H1 (cell line): ENCODE measurements at regions not wholly inside any gene's neighbourhood (a gene's known extent, or its start where the extent isn't known, plus 50 kb on each side); places are given as distances from the start of the nearest gene placed in this dataset.

ENCODE experiments used
- CTCF ChIA-PET: fragments of 300-600 bp; sonication (Branson Sonifier 250); formaldehyde crosslinking; loops from one replicate; lab custom pipeline; 2021; ENCODE audit not compliant: partially characterized antibody; lab: Charles Lee
- POLR2A ChIA-PET: fragments of 300-600 bp; sonication (Branson Sonifier 250); formaldehyde crosslinking; loops from one replicate; lab custom pipeline; 2021; ENCODE audit warnings: inconsistent platforms; ENCODE audit not compliant: partially characterized antibody; lab: Charles Lee
- DNase-seq, 2 experiments: peaks; one replicate each; pipeline versions ENCODE4 v3.0.0 to v3.0.0-alpha.2; 2010 to 2022; ENCODE audit warnings: low spot score in 2 of 2, low read depth in 1 of 2, mixed read lengths in 1 of 2
- FAIRE-seq: peaks from 2 replicates; lab custom pipeline; 2011; peaks lifted over from hg19 to GRCh38; lab: Jason Lieb, UNC
- H2AFZ ChIP-seq: 2 replicates; pipeline ENCODE4 v1.8.1; 2012; ENCODE audit warnings: low read length, inconsistent platforms
- H2AK5ac ChIP-seq: 2 replicates; pipeline ENCODE4 v1.6.1; 2013; ENCODE audit warnings: low read depth, low read length
- H2BK120ac ChIP-seq: replicated peaks from 2 replicates; pipeline ENCODE3; 2013; ENCODE audit warnings: low read depth, low read length, inconsistent platforms
- H2BK12ac ChIP-seq: 2 replicates; pipeline ENCODE4 v1.6.1; 2013; ENCODE audit warnings: low read depth, low read length
- H2BK15ac ChIP-seq: 2 replicates; pipeline ENCODE4 v1.6.1; 2013; ENCODE audit warnings: low read length
- H2BK20ac ChIP-seq: 2 replicates; pipeline ENCODE4 v1.6.1; 2013; ENCODE audit warnings: low read length
- H2BK5ac ChIP-seq: 2 replicates; pipeline ENCODE4 v1.6.1; 2013; ENCODE audit warnings: low read depth, low read length
- H3K14ac ChIP-seq: 2 replicates; pipeline ENCODE4 v1.6.1; 2013; ENCODE audit warnings: inconsistent platforms; ENCODE audit not compliant: insufficient read length
- H3K18ac ChIP-seq: 2 replicates; pipeline ENCODE4 v1.6.1; 2013; ENCODE audit warnings: low read length; ENCODE audit errors: extremely low read depth
- H3K23ac ChIP-seq: 2 replicates; pipeline ENCODE4 v1.6.1; 2013; ENCODE audit warnings: inconsistent platforms; ENCODE audit not compliant: insufficient read length
- H3K23me2 ChIP-seq: 2 replicates; pipeline ENCODE4 v1.6.1; 2013; ENCODE audit warnings: low read depth, low read length
- H3K27ac ChIP-seq: 2 replicates; pipeline ENCODE4 v1.6.1; 2011; ENCODE audit warnings: low read depth, low read length, inconsistent platforms
- H3K27me3 ChIP-seq, 4 experiments: replicated peaks in 1 of 4; 1 replicate in 1 of 4; 2 replicates in 3 of 4; pipeline versions ENCODE4 v1.6.1 to v1.8.1; 2011 to 2013; ENCODE audit warnings: low read length in 3 of 4, mild to moderate bottlenecking in 3 of 4, inconsistent platforms in 2 of 4, mixed read lengths in 2 of 4, moderate library complexity in 1 of 4; ENCODE audit not compliant: control insufficient read depth in 3 of 4, insufficient read depth in 3 of 4; ENCODE audit errors: extremely low read depth in 1 of 4
- H3K36me3 ChIP-seq, 4 experiments: 2 replicates each; pipeline versions ENCODE4 v1.6.1 to v1.8.1; 2011 to 2013; ENCODE audit warnings: mild to moderate bottlenecking in 4 of 4, low read length in 3 of 4, moderate library complexity in 2 of 4, control low read depth in 1 of 4, inconsistent platforms in 1 of 4; ENCODE audit not compliant: insufficient read depth in 4 of 4, control insufficient read depth in 2 of 4
- H3K4ac ChIP-seq: replicated peaks from 2 replicates; pipeline ENCODE3; 2013; ENCODE audit warnings: low read length, low read depth, mixed read lengths, inconsistent platforms; ENCODE audit not compliant: insufficient read length
- H3K4me1 ChIP-seq, 4 experiments: replicated peaks in 1 of 4; 1 replicate in 1 of 4; 2 replicates in 3 of 4; pipeline versions ENCODE4 v1.6.1 to v1.8.1; 2011 to 2013; ENCODE audit warnings: low read length in 3 of 4, inconsistent platforms in 2 of 4, mixed read lengths in 1 of 4; ENCODE audit not compliant: insufficient read depth in 4 of 4, control insufficient read depth in 3 of 4
- H3K4me2 ChIP-seq, 2 experiments: 2 replicates each; pipeline versions ENCODE4 v1.6.1 to v1.8.1; 2011 to 2013; ENCODE audit warnings: low read depth in 2 of 2, low read length in 2 of 2, control low read depth in 1 of 2, inconsistent platforms in 1 of 2, mild to moderate bottlenecking in 1 of 2; ENCODE audit not compliant: insufficient read depth in 1 of 2
- H3K4me3 ChIP-seq, 4 experiments: fragments of 200-600, 300-600 bp in 1 of 4; sonication (generic), shearing (Covaris generic), sonication (Bioruptor Twin) in 1 of 4; 2 replicates each; pipeline versions ENCODE4 v1.5.1 to v1.8.1; 2011 to 2016; ENCODE audit warnings: low read length in 4 of 4, low read depth in 3 of 4, control low read depth in 2 of 4, inconsistent platforms in 2 of 4, mild to moderate bottlenecking in 2 of 4, mixed read lengths in 1 of 4, moderate library complexity in 1 of 4; ENCODE audit not compliant: insufficient read depth in 2 of 4; ENCODE audit errors: extremely low read depth in 1 of 4
- H3K56ac ChIP-seq: replicated peaks from 2 replicates; pipeline ENCODE3; 2013; ENCODE audit warnings: low read depth, mild to moderate bottlenecking, mixed read lengths, low read length, inconsistent platforms; ENCODE audit not compliant: insufficient read length
- H3K79me1 ChIP-seq: 2 replicates; pipeline ENCODE4 v1.6.1; 2013; ENCODE audit warnings: low read depth, low read length, control low read depth
- H3K79me2 ChIP-seq, 2 experiments: 2 replicates each; pipeline versions ENCODE4 v1.6.1 to v1.8.1; 2012 to 2013; ENCODE audit warnings: low read length in 2 of 2, mild to moderate bottlenecking in 2 of 2, inconsistent platforms in 1 of 2; ENCODE audit not compliant: insufficient read depth in 2 of 2, control insufficient read depth in 1 of 2
- H3K9ac ChIP-seq, 4 experiments: replicated peaks in 1 of 4; 1 replicate in 1 of 4; 2 replicates in 3 of 4; pipeline versions ENCODE4 v1.6.1 to v1.8.1; 2011 to 2013; ENCODE audit warnings: low read depth in 3 of 4, low read length in 3 of 4, control low read depth in 2 of 4, mild to moderate bottlenecking in 2 of 4, moderate library complexity in 2 of 4, inconsistent platforms in 1 of 4; ENCODE audit errors: extremely low read depth in 1 of 4
- H3K9me3 ChIP-seq, 2 experiments: 2 replicates each; pipeline versions ENCODE4 v1.6.1 to v1.8.1; 2012 to 2013; ENCODE audit warnings: mild to moderate bottlenecking in 2 of 2, moderate library complexity in 2 of 2, control low read depth in 1 of 2, inconsistent platforms in 1 of 2, low read depth in 1 of 2, low read length in 1 of 2, mixed read lengths in 1 of 2; ENCODE audit not compliant: insufficient read depth in 2 of 2
- H4K20me1 ChIP-seq, 2 experiments: replicated peaks in 1 of 2; 2 replicates each; pipeline versions ENCODE3 to v1.8.1; 2011 to 2013; ENCODE audit warnings: inconsistent platforms in 2 of 2, low read length in 2 of 2, mild to moderate bottlenecking in 1 of 2; ENCODE audit not compliant: insufficient read depth in 2 of 2, control insufficient read depth in 1 of 2
- H4K5ac ChIP-seq: 2 replicates; pipeline ENCODE4 v1.6.1; 2013; ENCODE audit warnings: low read length, low read depth, mixed read lengths, inconsistent platforms; ENCODE audit not compliant: insufficient read length
- H4K8ac ChIP-seq: 2 replicates; pipeline ENCODE4 v1.8.0; 2013; ENCODE audit warnings: mild to moderate bottlenecking, moderate library complexity, low read length, inconsistent platforms; ENCODE audit not compliant: insufficient read depth; ENCODE audit errors: extremely low read depth
- H4K91ac ChIP-seq: replicated peaks from 2 replicates; pipeline ENCODE3; 2013; ENCODE audit warnings: low read length, mixed read lengths, inconsistent platforms; ENCODE audit not compliant: insufficient read length
- RAD21 ChIP-seq, 2 experiments: IDR thresholded peaks in 1 of 2; conservative IDR thresholded peaks in 1 of 2; 2 replicates each; pipeline ENCODE4 v1.6.1; 2011; ENCODE audit warnings: low read depth in 2 of 2, low read length in 2 of 2, improper control_type of control experiment in 1 of 2, inconsistent platforms in 1 of 2, mild to moderate bottlenecking in 1 of 2, moderate library complexity in 1 of 2
- WGBS, 2 experiments: shearing (Covaris generic) in 1 of 2; methylation state at CpG; one replicate each; pipeline versions ENCODE4 v1.1.6 to v1.1.7; 2013 to 2015; ENCODE audit warnings: low lambda C conversion rate in 2 of 2, mixed read lengths in 2 of 2, inconsistent platforms in 1 of 2, low coverage in 1 of 2, missing lambda C conversion rate in 1 of 2; ENCODE audit not compliant: insufficient replicate concordance in 2 of 2, insufficient coverage in 1 of 2, insufficient read length in 1 of 2; ENCODE audit errors: extremely low coverage in 1 of 2, missing lambda C conversion rate in 1 of 2; 5-methylcytosine and 5-hydroxymethylcytosine counted together

- Histone ChIP-seq H4K5ac (no peak overlapping the region), H3K18ac (no peak overlapping the region), H3K9me3 (peaks cover 0 to 11% of the 10 kb centered on the region in 2 experiments; a peak in 1 of 4 replicates), H2AK5ac (peak overlapping the region; percentile 79), H3K36me3 (no peaks in the 10 kb centered on the region; a peak in 1 of 8 replicates), H3K79me2 (no peaks in the 10 kb centered on the region), H3K27me3 (no peaks in the 10 kb centered on the region; a peak in 1 of 7 replicates), H4K20me1 (peaks cover 0 to 17% of the 10 kb centered on the region in 2 experiments), H3K4ac (peak overlapping the region; percentile 75), H3K4me3 (no peak overlapping the region), H2AFZ (no peak overlapping the region), H3K56ac (peak overlapping the region; percentile 100), H3K4me1 (peaks cover 0 to 3% (median 0%) of the 10 kb centered on the region in 4 experiments; a peak in 1 of 7 replicates), H2BK12ac (0 out of 2 replicates have a peak overlapping the region, but pooled peaks have one; percentile 0), H3K14ac (peak overlapping the region; percentile 46), H2BK15ac (peak overlapping the region; percentile 90), H3K27ac (no peak overlapping the region), H4K8ac (no peak overlapping the region), H2BK5ac (0 out of 2 replicates have a peak overlapping the region, but pooled peaks have one; percentile 29), H3K23ac (peak overlapping the region; percentile 36), H3K23me2 (peaks cover 19% of the 10 kb centered on the region; the same call in 1 of the 2 replicates), H3K9ac (no peak overlapping the region; a peak in 1 of 7 replicates), H3K79me1 (no peaks in the 10 kb centered on the region), H3K4me2 (no peak overlapping the region), H2BK120ac (no peak overlapping the region), H4K91ac (peak overlapping the region; percentile 91), H2BK20ac (no peak overlapping the region)
- POLR2A ChIA-PET = interaction anchor here (0.9 to 1.3 kb wide), 2 partner anchors 11 to 15 kb away, joined by 3 to 5 read pairs; no protein-coding TSS in a partner anchor
- no peak for TF ChIP-seq RAD21 (IDR thresholded peaks at IDR 0.05 in 1 of 2, conservative IDR thresholded peaks at IDR 0.05 in 1 of 2; ENCODE audit: low read depth in 2 of 2, low read length in 2 of 2)
- DNase-seq = no peak
- no peak for FAIRE-seq
- CTCF ChIA-PET = interaction anchor here (0.9 to 1.5 kb wide), 2 partner anchors 12 to 199 kb away, joined by 3 to 6 read pairs; no protein-coding TSS in a partner anchor
- 88 to 100% methylated on average over 2 to 5 of the region's 5 CpGs for WGBS, 2 experiments
Observed at GRCh38 chr7:152912511-152912910, 153.0 kb downstream of the ACTR3B start.
